COLO829 (cell line): ENCODE measurements at regions not wholly inside any gene's neighbourhood (a gene's known extent, or its start where the extent isn't known, plus 50 kb on each side); places are given as distances from the start of the nearest gene placed in this dataset.
"Not testable (repeated sequence)": the region's sequence is repeated elsewhere in the genome, so short reads cannot be mapped to it uniquely, and the experiment has no call there.

Experiments used
- DNase-seq: peaks from one replicate; pipeline ENCODE4 v3.0.0; 2012; ENCODE audit warnings: low spot score

DNA sequence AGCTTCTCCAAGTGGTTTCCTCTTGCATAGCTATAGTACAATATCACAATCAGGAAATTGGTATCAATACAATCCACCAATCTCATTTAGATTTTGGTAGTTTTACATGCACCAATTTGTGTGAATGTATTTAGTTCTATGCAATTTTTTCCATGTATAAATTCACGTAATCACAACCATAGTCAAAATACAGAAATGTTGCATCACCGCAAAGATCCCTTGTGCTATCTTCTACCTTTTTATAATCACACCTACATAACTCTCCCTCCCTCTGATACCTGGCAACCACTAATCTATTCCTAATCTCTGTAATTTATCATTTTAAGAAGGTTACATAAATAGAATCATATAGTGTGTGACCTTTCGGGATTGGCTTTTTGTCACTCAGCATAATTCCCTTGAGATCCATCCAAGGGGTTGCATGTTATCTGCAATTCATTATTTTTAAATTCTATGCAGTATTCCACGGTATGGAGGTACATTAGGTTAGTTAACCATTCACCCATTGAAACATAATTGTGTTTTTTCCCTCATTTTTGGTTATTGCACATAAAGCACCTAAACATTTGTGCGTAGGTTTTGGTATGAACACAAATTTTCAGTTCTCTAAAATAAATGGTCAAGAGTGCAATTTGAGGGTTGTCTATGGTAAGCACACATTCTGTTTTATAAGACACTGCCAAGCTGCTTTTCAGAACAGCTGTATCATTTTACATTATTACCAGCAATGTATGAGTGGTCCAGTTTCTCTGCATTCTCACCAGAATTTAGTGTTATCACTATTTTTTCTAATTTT, 95.1 kb upstream of the SLC22A23 start:
- no peak for DNase-seq

DNA sequence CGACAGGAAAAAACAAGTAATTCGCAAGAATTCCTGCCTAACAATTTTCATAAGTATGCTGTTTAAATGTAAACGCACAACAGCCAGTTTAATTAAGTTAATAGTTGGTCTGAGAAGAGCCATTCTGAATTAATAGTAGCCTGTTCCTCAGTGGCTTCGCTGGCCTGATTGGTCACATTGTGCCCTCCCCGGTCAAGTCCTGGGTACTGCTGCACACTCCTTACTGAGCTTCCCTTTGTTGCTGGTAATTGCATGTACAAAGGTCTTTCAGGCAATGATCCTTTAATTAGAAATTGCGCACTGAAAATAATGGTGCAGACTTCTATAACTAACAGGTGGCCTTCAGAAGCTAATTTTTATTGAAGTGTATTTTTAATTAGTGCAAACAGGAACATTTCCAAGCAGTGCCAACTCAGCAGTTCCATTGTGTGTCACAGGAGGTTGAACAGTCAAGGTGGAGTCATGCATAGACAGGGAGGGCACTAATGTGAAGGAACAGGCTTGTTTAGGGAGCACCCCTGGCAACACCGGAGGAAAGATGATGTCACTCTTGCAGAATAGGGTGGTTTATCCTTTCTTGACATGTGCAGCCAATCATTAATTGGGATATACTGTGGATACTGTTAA, 92.6 kb upstream of the SLC22A23 start:
- no peak for DNase-seq

- no peak for DNase-seq
Measured at GRCh38 chr6:3546121-3546520, 89.3 kb upstream of the SLC22A23 start.

GRCh38 chr6:3545156-3545555, 88.3 kb upstream of the SLC22A23 start:
- DNase-seq, result no peak

GRCh38 chr6:3542032-3542640, 85.3 kb upstream of the SLC22A23 start:
- DNase-seq, result no peak

DNA sequence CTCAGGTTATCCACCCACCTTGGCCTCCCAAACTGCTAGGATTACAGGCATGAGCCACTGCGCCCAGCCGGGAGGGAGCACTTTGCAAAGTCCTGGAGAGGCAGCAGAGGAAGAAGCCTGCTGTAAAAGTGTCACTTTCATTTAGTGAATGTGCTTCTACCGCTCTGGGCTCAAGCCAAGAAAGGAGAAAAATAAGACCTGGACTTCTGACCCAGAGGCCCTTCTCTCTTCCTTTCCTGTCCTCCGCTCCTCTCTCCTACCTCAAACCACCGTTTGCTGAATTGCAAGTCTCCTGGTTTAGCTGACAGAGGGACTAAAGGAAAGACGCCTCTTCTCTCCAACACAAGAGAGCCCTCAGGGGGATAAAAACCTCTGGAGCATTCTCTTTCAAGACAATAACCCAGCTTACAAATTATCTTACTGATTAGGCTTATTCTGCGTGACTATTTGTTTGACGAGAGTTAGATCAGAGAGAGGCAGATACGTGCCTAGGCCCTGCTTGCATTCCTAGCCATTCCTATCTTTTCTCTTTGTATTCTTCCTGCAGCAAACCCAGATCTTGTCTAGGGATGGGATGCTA, 84.2 kb upstream of the SLC22A23 start:
- no peak for DNase-seq

DNA sequence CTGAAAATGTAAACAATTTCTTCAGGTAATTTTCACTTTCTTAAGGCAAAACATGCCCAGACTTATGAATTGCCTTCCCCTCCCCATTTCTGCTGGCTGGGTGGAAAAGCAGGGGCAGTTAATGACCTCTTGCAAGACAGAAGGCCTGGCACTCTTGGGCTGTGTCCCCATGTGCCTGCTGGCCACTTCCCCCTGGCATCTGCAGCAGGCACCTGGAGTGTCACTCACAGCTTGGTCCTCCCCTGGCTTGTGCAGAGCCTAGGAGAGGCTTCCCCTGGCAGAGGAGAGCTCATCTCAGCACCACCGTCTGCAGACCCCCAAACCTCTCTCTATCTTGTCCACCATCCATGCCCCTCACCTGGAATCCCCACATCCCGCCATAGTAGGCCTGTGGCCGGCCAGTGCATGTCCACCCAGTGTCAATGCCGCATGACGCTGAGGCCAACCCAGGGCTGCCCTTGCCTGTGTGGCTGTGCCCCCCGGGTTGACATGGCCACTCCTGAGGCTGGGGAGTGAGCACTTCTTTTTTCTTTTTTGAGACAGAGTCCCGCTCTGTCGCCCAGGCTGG, 83.5 kb upstream of the SLC22A23 start:
- DNase-seq, result no peak

DNA sequence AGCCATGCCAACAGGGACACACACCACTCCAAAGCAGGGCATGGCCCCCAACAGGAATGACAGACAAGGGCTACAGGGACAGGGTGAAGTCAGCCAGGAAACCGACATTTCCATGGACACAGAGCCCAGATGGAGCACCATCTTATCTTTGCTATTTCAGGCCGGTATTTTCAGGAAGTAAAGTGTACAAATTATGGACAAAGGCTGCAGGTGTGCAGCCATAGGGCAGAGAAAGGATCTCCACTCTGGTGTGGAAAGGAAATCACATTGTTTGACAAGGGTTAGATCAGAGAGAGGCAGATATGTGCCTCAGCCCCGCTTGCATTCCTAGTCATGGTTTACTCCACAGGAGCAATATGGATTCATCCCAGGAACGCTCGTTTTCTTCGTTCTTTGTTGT, 81.7 kb upstream of the SLC22A23 start:
- no peak for DNase-seq

- no peak for DNase-seq
Measured at GRCh38 chr6:3536901-3537300, 80.1 kb upstream of the SLC22A23 start.

- no peak for DNase-seq
Measured at GRCh38 chr6:3535776-3536435, 79.1 kb upstream of the SLC22A23 start.

GRCh38 chr6:3535033-3535775, 78.4 kb upstream of the SLC22A23 start:
- no peak for DNase-seq

DNA sequence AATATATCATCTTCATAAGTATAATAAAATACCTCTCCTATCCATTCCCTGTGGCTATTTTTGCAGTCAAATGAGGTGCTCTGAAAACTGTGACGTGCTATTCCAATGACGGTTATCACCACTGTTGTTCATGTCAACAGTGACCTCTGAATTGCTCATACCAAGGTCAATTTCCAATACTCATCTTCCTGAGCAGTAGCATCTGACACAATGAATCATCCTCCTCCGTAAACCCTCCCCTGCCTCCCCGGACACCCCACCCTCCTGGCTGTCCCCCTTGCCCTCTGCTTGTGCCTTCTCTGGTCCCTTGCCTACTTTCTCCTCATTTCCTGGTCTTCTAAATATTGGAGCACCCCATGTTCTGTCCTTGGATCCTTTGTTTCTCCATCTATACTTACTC, 77.7 kb upstream of the SLC22A23 start:
- DNase-seq, result no peak

DNA sequence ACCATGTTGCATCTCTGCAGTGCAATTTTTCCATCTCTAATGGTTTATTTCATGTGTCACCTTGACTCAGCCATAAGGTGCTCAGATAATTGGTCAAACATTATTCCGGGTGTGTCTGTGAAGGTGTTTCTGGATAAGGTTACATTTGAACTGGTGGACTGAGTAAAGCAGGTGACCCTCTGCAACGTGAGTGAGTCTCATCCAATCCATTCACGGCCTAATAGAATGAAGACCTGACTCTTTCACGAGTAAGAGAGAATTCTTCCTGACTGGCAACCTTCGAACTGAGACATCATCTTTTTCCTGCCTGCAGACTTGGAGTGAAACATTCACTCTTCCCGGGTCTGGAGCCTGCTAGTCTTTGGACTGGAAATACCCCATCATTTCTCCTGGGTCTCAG, 77.1 kb upstream of the SLC22A23 start:
- DNase-seq, result no peak

DNA sequence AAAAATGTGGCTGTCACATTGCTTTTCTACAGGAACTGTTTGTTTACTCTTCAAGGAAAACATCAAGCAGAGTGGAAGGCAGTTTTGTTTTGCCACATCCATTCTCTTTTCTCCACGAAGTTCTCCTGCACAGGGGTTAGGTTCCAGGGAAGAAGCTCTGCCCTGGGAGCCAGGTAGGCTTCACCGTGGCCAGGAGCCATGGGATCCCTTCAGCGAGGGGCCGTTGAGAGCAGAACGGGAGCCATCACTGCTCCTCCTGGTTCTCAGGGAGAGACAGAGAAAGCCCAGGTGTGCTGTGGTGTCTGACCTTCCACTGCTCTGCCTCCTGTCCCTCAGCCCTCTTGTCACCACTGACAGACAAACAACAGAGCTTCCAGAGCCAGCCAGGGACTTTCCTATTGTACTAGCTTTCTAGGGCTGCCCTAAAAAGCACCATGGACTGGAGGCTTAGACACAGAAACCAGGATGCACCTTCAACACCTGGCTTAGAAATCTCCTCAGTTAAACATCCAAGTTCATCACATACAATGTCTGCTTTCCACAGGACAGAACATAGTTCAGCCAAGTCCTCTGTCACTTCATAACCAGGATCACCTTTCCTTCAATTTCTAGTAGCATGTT, 75.6 kb upstream of the SLC22A23 start:
- no peak for DNase-seq

- no peak for DNase-seq
Measured at GRCh38 chr6:3531481-3531880, 74.6 kb upstream of the SLC22A23 start.

DNA sequence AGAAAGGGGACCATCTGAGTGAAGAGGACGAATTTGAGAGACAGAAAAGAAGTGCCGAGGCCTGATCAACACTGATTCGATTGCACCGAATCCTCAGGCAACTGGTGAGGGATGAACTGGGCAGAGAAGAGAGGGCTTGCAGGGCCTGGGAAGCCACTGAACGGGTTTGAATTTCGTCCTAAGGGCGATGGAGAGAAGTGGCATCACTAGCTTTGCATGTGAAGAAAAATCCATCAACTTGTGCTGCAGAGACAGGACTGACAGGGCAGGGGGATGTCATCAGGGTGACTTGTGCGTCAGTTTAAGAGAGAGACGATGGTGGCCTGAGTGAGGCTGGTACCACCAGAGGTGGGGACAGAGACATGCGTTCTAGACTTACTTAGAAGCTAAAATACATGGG, 73.7 kb upstream of the SLC22A23 start:
- no peak for DNase-seq

DNA sequence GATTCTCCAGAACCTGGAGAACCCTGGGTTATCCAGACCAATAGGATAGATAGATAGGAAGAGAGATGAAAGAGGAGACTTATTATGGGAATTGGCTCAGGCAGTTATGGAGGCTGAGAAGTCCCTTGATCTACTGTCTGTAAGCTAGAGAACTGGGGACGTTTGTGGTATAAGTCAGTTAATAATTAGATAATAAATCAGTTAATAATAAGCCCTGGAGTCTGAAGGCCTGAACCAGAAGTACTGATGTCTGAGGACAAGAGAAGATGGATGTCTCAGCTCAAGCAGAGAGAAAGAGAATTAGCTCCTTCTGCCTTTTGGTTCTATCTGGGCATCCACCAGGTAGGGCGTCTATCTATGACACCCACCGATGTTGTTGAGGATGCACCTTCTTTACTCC, 72.9 kb upstream of the SLC22A23 start:
- no peak for DNase-seq

- DNase-seq, result no peak
Measured at GRCh38 chr6:3529232-3529631, 72.4 kb upstream of the SLC22A23 start.

DNA sequence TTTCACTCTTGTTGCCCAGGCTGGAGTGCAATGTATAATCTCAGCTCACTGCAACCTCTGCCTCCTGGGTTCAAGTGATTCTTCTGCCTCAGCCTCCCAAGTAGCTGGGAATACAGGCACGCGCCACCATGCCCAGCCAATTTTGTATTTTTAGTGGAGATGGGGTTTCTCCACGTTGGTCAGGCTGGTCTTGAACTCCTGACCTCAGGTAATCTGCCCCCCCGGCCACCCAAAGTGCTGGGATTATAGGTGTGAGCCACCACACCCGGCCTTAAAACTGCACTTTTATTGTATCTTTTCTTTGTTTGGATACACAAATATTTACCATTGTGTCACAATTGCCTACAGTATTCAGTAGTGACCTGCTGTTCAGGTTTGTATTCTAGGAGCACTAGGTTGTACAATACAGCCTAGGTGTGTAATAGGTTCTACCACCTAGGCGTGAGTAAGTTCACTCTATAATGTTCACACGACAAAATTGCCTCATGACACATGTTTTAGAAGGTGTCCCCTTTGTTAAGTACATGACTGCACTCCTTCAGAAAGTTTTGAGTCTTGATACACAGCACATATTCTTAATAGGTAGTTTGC, 71.3 kb upstream of the SLC22A23 start:
- DNase-seq, result not testable (repeated sequence)

DNA sequence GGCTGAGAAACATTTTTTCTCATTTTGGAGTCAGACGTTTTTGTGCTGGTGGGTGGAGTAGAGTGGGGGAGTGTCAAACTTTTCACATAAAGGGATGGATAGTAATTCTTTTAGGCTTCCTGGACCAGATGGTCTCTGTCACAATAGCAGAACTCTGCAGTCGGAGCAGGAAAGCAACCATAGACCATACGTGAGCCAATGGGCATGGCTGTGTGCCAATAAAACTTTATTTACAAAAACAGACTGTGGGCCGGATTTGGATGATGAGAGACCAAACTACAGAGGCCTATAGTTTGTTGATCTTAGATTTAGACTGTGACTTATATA, 70.8 kb upstream of the SLC22A23 start:
- no peak for DNase-seq
